Ovary (tissue), 7 donors: ENCODE measurements at regions not wholly inside any gene's neighbourhood (a gene's known extent, or its start where the extent isn't known, plus 50 kb on each side); places are given as distances from the start of the nearest gene placed in this dataset.

Experiments
- DNase-seq, 5 donors: peaks; one replicate each; pipeline ENCODE4 v3.0.0-alpha.2; 2019 to 2020
- H3K27ac ChIP-seq, 2 donors: fragments of 200-600 bp; one replicate each; pipeline versions ENCODE4 v1.5.1 to v1.8.0; 2019 to 2022
- H3K27me3 ChIP-seq: fragments of 200-600 bp; one replicate; pipeline ENCODE4 v1.8.0; 2022
- H3K36me3 ChIP-seq: fragments of 200-600 bp; sonication (generic); one replicate; pipeline ENCODE4 v1.5.1; 2019
- H3K4me1 ChIP-seq: one replicate; pipeline ENCODE4 v1.8.1; 2013; ENCODE audit warnings: mild to moderate bottlenecking, moderate library complexity; ENCODE audit not compliant: insufficient read depth
- H3K4me3 ChIP-seq: fragments of 200-600 bp; sonication (generic); one replicate; pipeline ENCODE4 v1.5.1; 2017
- H3K9me3 ChIP-seq, 2 donors: fragments of 200-600 bp in 1 of 2; sonication (generic) in 1 of 2; one replicate each; pipeline versions ENCODE4 v1.5.1 to v1.8.1; 2013 to 2019; ENCODE audit warnings: mild to moderate bottlenecking in 1 of 2, moderate library complexity in 1 of 2
- CTCF ChIP-seq, 3 donors: fragments of 450-650 bp in 2 of 3; fragments of 200-600 bp in 1 of 3; IDR thresholded peaks; one replicate each; pipeline versions ENCODE4 v1.5.1 to v1.8.0; 2016 to 2022; ENCODE audit warnings: antibody characterized with exemption in 3 of 3, mild to moderate bottlenecking in 1 of 3
- EP300 ChIP-seq: sonication (generic); formaldehyde crosslinking; IDR thresholded peaks from one replicate; pipeline ENCODE4 v1.6.1; 2017; ENCODE audit warnings: antibody characterized with exemption
- POLR2A ChIP-seq: fragments of 450-650 bp; IDR thresholded peaks from one replicate; pipeline ENCODE4 v1.6.1; 2017; ENCODE audit warnings: antibody characterized with exemption, mild to moderate bottlenecking, moderate library complexity
- WGBS, 3 donors: extraction: QIAGEN DNeasy Blood & Tissue Kit in 1 of 3; methylation state at CpG; one replicate each; pipeline versions ENCODE4 v1.1.5 to v1.1.7; 2013 to 2017; 5-methylcytosine and 5-hydroxymethylcytosine counted together
- intact Hi-C, 4 donors: fragments of 100-400 bp; cut with DNase I; formaldehyde crosslinking; loops; one replicate each; pipeline versions ENCODE4 v1.11.0 to v1.15.1; 2022 to 2023
- donor health status: DM: no; HTN: no; CAD: no; lungs with moderate emphysema.
- donor health status: DM: no; HTN: no; CAD: no.
- donor health status: Bipolar disorder and iron deficiency.
- donor health status: DM: no; HTN: no; CAD: no.
- donor health status: DM: yes; HTN: yes; CAD: no.

GRCh38 chr14:96979611-96980074, 182.5 kb downstream of the VRK1 start:
- 3% methylated on average over 12 of the region's 12 CpGs for WGBS, 3 donors
- DNase-seq, result no peak
- Histone ChIP-seq H3K4me3 (no peak overlapping the region), H3K27ac (no peak overlapping the region), H3K4me1 (no peaks in the 10 kb centered on the region), H3K36me3 (no peaks in the 10 kb centered on the region), H3K27me3 (no peaks in the 10 kb centered on the region), H3K9me3 (no peaks in the 10 kb centered on the region)
- intact Hi-C loops, result no loop called here
- TF ChIP-seq CTCF (IDR thresholded peaks at IDR 0.05) (no peak), POLR2A (no peak), EP300 (no peak)

GRCh38 chr14:96980835-96981234, 183.7 kb downstream of the VRK1 start:
- no peaks in the 10 kb centered on the region for H3K9me3 ChIP-seq
- DNase-seq, result no peak
- no peak overlapping the region for H3K27ac ChIP-seq
- no peaks in the 10 kb centered on the region for H3K36me3 ChIP-seq
- H3K27me3 ChIP-seq, result no peaks in the 10 kb centered on the region
- H3K4me3 ChIP-seq, result no peak overlapping the region
- intact Hi-C loops, result no loop called here
- TF ChIP-seq EP300, result no peak
- TF ChIP-seq POLR2A, result no peak
- TF ChIP-seq CTCF (IDR thresholded peaks at IDR 0.05), result no peak
- WGBS, 3 donors, result 86 to 93% (median 92%) methylated on average over 4 of the region's 4 CpGs
- H3K4me1 ChIP-seq, result no peaks in the 10 kb centered on the region

GRCh38 chr14:96986256-96987085, 189.3 kb downstream of the VRK1 start:
- TF ChIP-seq CTCF (IDR thresholded peaks at IDR 0.05), result no peak
- H3K9me3 ChIP-seq, result no peaks in the 10 kb centered on the region
- no peak for DNase-seq
- WGBS, 3 donors, result 70 to 71% (median 71%) methylated on average over 6 of the region's 6 CpGs
- no peak overlapping the region for H3K27ac ChIP-seq
- intact Hi-C loops, result no loop called here
- no peaks in the 10 kb centered on the region for H3K27me3 ChIP-seq
- H3K4me1 ChIP-seq, result no peaks in the 10 kb centered on the region
- H3K4me3 ChIP-seq, result no peak overlapping the region
- no peaks in the 10 kb centered on the region for H3K36me3 ChIP-seq

- WGBS, 3 donors, result 71 to 74% (median 74%) methylated on average over 6 of the region's 6 CpGs
- no peaks in the 10 kb centered on the region for H3K9me3 ChIP-seq
- H3K27ac ChIP-seq, result no peak overlapping the region
- no peaks in the 10 kb centered on the region for H3K27me3 ChIP-seq
- TF ChIP-seq EP300, result no peak
- no peak for TF ChIP-seq POLR2A
- TF ChIP-seq CTCF (IDR thresholded peaks at IDR 0.05), result no peak
- H3K4me3 ChIP-seq, result no peak overlapping the region
- no peaks in the 10 kb centered on the region for H3K36me3 ChIP-seq
- DNase-seq, result no peak
- intact Hi-C loops, result no loop called here
- no peaks in the 10 kb centered on the region for H3K4me1 ChIP-seq
Observed at GRCh38 chr14:96987086-96987474, 189.9 kb downstream of the VRK1 start.
